ENCODE measurements at regions not wholly inside any gene's neighbourhood (a gene's known extent, or its start where the extent isn't known, plus 50 kb on each side); places are given as distances from the start of the nearest gene placed in this dataset.
A peak's percentile ranks its signal among the peaks of the same experiment; 100 is the strongest.
"Not testable (repeated sequence)": the region's sequence is repeated elsewhere in the genome, so short reads cannot be mapped to it uniquely, and the experiment has no call there.

DNA sequence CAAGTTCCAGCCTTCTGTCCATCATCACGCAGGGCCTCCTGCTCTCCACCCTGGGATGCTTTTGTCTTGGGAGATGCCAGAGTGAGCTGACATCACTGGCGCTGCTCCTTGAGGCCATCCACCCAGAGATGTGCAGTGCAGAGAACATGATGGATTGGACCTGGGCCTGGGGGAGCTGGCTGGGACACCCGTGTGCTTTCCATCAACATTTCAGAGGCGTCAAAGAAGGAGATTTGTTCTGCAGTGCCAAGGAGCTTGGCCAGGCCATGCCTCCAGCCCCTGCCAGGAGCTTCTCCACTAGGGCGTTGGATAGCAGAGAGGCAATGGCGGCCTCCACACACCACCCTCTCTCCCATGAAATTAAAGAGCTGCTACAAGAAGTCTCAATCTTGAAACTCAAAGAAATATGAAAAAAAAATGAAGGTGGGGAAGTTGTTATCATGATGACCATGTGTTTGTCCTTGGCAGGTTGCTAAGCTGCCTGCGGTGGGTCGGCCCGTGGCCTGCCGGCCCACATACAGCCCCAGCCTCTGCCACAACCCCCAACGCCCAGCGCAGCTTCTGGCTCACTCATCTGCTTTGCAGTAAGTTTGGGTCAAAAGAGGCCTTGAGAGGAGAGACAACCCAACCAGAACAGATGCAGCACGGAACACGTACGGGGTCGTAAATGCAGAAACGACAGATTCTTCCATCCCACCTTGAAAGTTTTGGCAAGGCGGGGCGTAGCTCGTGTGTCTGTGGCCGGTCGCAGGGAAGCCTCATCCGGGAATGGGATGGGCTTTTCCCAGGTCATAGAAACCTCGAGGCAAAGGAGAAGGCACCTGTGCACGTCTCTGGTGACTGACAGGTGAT, 196.0 kb downstream of the NPIPB11 start:
- not testable (repeated sequence) for H3K36me3 Mint-ChIP-seq, H3K4me1 Mint-ChIP-seq, H3K27me3 Mint-ChIP-seq, H3K9me3 Mint-ChIP-seq, H3K4me3 Mint-ChIP-seq
- H3K27ac Mint-ChIP-seq = peak overlapping the region in 1 of 3 donors; percentile 69

- Mint-ChIP-seq H3K36me3 (peaks cover 11% of the 10 kb centered on the region), H3K4me3 (peak overlapping the region in 1 of 4 donors; percentile 5)
- not testable (repeated sequence) for H3K27me3 Mint-ChIP-seq, H3K27ac Mint-ChIP-seq, H3K4me1 Mint-ChIP-seq, H3K9me3 Mint-ChIP-seq
Observed at GRCh38 chr16:29206120-29206519, 200.4 kb downstream of the NPIPB11 start.

GRCh38 chr16:29205151-29205550, 201.4 kb downstream of the NPIPB11 start:
- H3K27me3 Mint-ChIP-seq, H3K4me3 Mint-ChIP-seq, H3K27ac Mint-ChIP-seq, H3K4me1 Mint-ChIP-seq, H3K9me3 Mint-ChIP-seq: not testable (repeated sequence)
- H3K36me3 Mint-ChIP-seq = peaks cover 12% of the 10 kb centered on the region

GRCh38 chr16:29204806-29205135, 201.7 kb downstream of the NPIPB11 start:
- H3K27ac Mint-ChIP-seq = no peak overlapping the region
- peaks cover 12% of the 10 kb centered on the region for H3K36me3 Mint-ChIP-seq
- H3K4me1 Mint-ChIP-seq = no peaks in the 10 kb centered on the region
- no peaks in the 10 kb centered on the region for H3K27me3 Mint-ChIP-seq
- H3K9me3 Mint-ChIP-seq = peaks cover 0 to 8% (median 5%) of the 10 kb centered on the region in 3 donors
- H3K4me3 Mint-ChIP-seq = no peak overlapping the region

- H3K36me3 Mint-ChIP-seq, H3K27me3 Mint-ChIP-seq, H3K4me1 Mint-ChIP-seq, H3K4me3 Mint-ChIP-seq, H3K9me3 Mint-ChIP-seq: not testable (repeated sequence)
- H3K27ac Mint-ChIP-seq = peak overlapping the region in 1 of 3 donors; percentile 88
Observed at GRCh38 chr16:29203933-29204805, 202.3 kb downstream of the NPIPB11 start.

DNA sequence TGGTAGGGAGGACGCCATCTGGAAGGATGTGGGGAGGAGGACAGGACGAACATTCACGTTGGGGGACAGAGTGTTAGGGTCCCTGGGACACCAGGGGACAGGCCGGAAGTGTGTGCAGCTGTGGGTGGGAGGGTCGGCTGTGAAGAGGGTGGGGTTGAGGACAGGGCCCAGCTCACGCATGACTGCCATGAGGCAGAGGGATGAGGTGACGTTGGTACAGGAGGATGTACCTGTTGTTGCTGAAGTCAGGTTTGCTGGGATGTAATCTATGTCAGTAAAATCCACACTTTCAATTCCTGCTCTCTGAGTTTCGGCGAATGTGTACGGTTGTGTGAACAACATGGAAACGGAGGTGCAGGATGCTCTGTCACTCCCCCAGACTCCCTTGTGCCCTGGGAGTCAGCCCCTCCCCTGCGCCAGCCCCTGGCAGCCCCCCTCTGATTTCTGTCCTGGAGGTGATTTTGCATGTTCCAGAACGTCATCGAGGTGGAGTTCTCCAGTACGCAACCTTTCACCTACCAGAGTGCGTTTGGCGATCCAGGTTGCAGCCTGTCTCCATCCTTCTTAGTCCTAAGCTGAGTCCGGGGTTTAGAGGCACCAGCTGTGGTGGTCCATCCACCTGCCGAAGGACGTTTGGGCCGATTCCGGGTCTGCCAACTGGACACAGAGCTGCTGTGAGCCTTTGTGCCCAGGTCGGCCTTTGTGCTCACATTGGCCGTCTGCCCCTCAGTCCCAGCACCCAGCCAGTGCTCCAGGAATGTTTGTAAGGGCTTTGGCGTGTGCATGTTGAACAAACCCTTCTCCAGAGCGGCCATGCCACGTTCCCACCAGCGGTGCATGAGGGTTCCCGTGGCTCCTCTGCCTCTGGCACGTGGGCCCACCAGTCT, 203.2 kb downstream of the NPIPB11 start:
- not testable (repeated sequence) for H3K27ac Mint-ChIP-seq, H3K9me3 Mint-ChIP-seq, H3K4me1 Mint-ChIP-seq, H3K4me3 Mint-ChIP-seq, H3K36me3 Mint-ChIP-seq, H3K27me3 Mint-ChIP-seq

DNA sequence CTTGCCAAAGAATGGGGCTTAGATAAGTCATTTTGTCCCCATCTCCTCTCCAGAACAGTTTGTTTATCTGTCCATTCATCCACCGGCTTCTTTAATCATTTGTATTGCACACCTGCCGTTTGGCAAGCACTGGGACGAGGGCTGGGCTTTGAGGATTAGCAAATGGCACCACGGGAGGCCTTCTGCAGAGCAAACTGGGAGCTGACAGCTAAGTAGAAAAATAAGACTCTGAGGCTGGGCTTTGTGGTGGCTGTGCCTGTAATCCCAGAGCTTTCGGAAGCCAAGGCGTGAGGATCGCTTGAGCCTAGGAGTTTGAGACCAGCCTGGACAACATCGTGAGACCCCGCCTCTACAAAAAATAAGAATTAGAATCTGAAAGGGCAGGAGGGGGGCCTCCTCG, 203.9 kb downstream of the NPIPB11 start:
- H3K27me3 Mint-ChIP-seq, H3K9me3 Mint-ChIP-seq, H3K27ac Mint-ChIP-seq, H3K4me3 Mint-ChIP-seq, H3K4me1 Mint-ChIP-seq: not testable (repeated sequence)
- peaks cover 11% of the 10 kb centered on the region for H3K36me3 Mint-ChIP-seq

GRCh38 chr16:29202025-29202632, 204.4 kb downstream of the NPIPB11 start:
- H3K36me3 Mint-ChIP-seq = peaks cover 11% of the 10 kb centered on the region
- not testable (repeated sequence) for H3K27me3 Mint-ChIP-seq, H3K27ac Mint-ChIP-seq, H3K4me3 Mint-ChIP-seq, H3K4me1 Mint-ChIP-seq, H3K9me3 Mint-ChIP-seq

GRCh38 chr16:29201296-29202024, 205.1 kb downstream of the NPIPB11 start:
- not testable (repeated sequence) for H3K9me3 Mint-ChIP-seq, H3K4me3 Mint-ChIP-seq, H3K27me3 Mint-ChIP-seq, H3K4me1 Mint-ChIP-seq
- Mint-ChIP-seq H3K36me3 (peaks cover 11% of the 10 kb centered on the region), H3K27ac (peak overlapping the region in 1 of 3 donors; percentile 19)

- not testable (repeated sequence) for H3K27me3 Mint-ChIP-seq
- H3K27ac Mint-ChIP-seq = peak overlapping the region in 1 of 3 donors; percentile 19
Observed at GRCh38 chr16:29200681-29201080, 205.8 kb downstream of the NPIPB11 start.

DNA sequence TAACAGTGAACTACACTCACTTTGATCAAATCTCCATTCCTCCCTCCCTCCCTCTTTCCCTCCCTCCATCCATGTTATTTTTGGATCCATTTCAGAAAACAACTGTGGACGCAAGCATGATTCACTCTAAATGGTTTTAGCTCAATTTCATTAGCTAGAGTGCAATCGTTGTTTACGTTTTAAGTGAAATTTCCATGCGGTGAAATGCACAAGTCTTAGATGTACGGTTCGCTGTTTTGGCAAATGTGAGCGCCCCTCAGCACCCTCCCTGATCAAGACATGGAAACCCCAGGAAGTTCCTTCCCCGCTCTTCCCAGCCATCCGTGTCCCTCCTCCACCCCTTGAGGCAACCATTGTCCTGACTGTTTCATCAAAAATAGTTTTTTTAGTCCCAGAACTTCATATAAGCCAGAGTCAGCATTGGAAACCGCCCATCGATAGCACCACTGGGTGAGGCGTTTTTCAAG, 206.3 kb downstream of the NPIPB11 start:
- H3K4me3 Mint-ChIP-seq, H3K27me3 Mint-ChIP-seq, H3K27ac Mint-ChIP-seq, H3K4me1 Mint-ChIP-seq, H3K9me3 Mint-ChIP-seq: not testable (repeated sequence)
- peaks cover 12% of the 10 kb centered on the region for H3K36me3 Mint-ChIP-seq

More at GRCh38 chr16:29200681-29201080, 205.8 kb downstream of the NPIPB11 start:
- not testable (repeated sequence) for H3K4me3 Mint-ChIP-seq, H3K9me3 Mint-ChIP-seq, H3K4me1 Mint-ChIP-seq
- H3K36me3 Mint-ChIP-seq = peaks cover 12% of the 10 kb centered on the region

DNA sequence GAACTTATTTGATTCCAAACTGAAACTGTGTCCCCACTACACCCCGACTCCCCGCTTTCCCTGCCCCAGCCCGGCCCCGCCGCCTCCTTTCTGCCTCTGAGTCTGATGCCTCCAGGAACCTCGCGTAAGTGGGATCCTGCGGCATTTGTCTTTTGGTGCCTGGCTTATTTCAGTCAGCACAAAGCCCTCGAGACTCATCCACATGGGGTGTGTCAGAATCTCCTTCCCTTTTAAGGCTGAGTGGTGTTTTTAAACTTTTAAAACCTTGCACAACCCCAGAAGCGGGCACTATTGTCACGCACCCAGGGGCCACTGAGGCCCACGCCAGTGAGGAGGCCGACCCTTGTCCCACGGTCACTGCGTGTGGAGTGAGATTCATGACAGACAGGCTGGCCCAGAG, 206.9 kb downstream of the NPIPB11 start:
- Mint-ChIP-seq H3K27ac (peak overlapping the region in 2 of 3 donors; percentile 50 to 67), H3K36me3 (peaks cover 12% of the 10 kb centered on the region)
- not testable (repeated sequence) for H3K27me3 Mint-ChIP-seq, H3K4me1 Mint-ChIP-seq, H3K4me3 Mint-ChIP-seq, H3K9me3 Mint-ChIP-seq

GRCh38 chr16:29198731-29199521, 207.6 kb downstream of the NPIPB11 start:
- H3K27me3 Mint-ChIP-seq = no peaks in the 10 kb centered on the region
- peak overlapping the region in 1 of 3 donors; percentile 50 for H3K27ac Mint-ChIP-seq
- no peaks in the 10 kb centered on the region for H3K9me3 Mint-ChIP-seq
- no peaks in the 10 kb centered on the region for H3K4me1 Mint-ChIP-seq
- peaks cover 9% of the 10 kb centered on the region for H3K36me3 Mint-ChIP-seq
- H3K4me3 Mint-ChIP-seq = no peak overlapping the region
